KMS-11 (cell line): ENCODE measurements at regions not wholly inside any gene's neighbourhood (a gene's known extent, or its start where the extent isn't known, plus 50 kb on each side); places are given as distances from the start of the nearest gene placed in this dataset.

Experiments
- H2AFZ ChIP-seq: fragments of 200-600 bp; sonication (generic); 2 replicates; pipeline ENCODE4 v1.6.1; 2016; ENCODE audit warnings: antibody characterized with exemption, mixed run types, low read depth
- H3K27ac ChIP-seq: fragments of 200-600 bp; sonication (generic); 2 replicates; pipeline ENCODE4 v1.6.1; 2016; ENCODE audit warnings: mild to moderate bottlenecking, mixed run types
- H3K27me3 ChIP-seq: fragments of 200-600 bp; sonication (generic); 2 replicates; pipeline ENCODE4 v1.6.1; 2017; ENCODE audit warnings: mild to moderate bottlenecking, low read depth, mixed run types, moderate library complexity; ENCODE audit not compliant: insufficient read depth
- H3K36me3 ChIP-seq: fragments of 200-600 bp; sonication (generic); 2 replicates; pipeline ENCODE4 v1.6.1; 2017; ENCODE audit warnings: mild to moderate bottlenecking, mixed run types; ENCODE audit not compliant: insufficient read depth
- H3K4me1 ChIP-seq: fragments of 200-600 bp; sonication (generic); 2 replicates; pipeline ENCODE4 v1.6.1; 2016; ENCODE audit warnings: mild to moderate bottlenecking, low read depth, mixed run types; ENCODE audit not compliant: poor library complexity, severe bottlenecking
- H3K4me2 ChIP-seq: fragments of 200-600 bp; sonication (generic); 2 replicates; pipeline ENCODE4 v1.7.0; 2016; ENCODE audit warnings: mild to moderate bottlenecking, mixed run types
- H3K4me3 ChIP-seq: fragments of 200-600 bp; sonication (generic); IDR thresholded peaks from 2 replicates; pipeline ENCODE4 v1.6.1; 2017; ENCODE audit warnings: low read depth, low read length, mixed read lengths; ENCODE audit not compliant: insufficient read depth
- H3K79me2 ChIP-seq: fragments of 200-600 bp; sonication (generic); 2 replicates; pipeline ENCODE4 v1.6.1; 2016; ENCODE audit warnings: low read depth, mixed run types; ENCODE audit not compliant: insufficient read depth
- H3K9ac ChIP-seq: fragments of 200-600 bp; sonication (generic); 2 replicates; pipeline ENCODE4 v1.6.1; 2016; ENCODE audit warnings: mild to moderate bottlenecking, mixed run types
- H4K20me1 ChIP-seq: fragments of 200-600 bp; sonication (generic); 2 replicates; pipeline ENCODE4 v1.6.1; 2016; ENCODE audit warnings: mild to moderate bottlenecking, mixed run types; ENCODE audit not compliant: insufficient read depth
- TF ChIP-seq, protein P1 (sequence below): fragments of 200-600 bp; sonication (generic); conservative IDR thresholded peaks from 2 replicates; pipeline ENCODE4 v1.6.1; 2017; ENCODE audit warnings: low read depth, mild to moderate bottlenecking, antibody characterized with exemption, low read length, moderate library complexity, mixed read lengths

DNA sequence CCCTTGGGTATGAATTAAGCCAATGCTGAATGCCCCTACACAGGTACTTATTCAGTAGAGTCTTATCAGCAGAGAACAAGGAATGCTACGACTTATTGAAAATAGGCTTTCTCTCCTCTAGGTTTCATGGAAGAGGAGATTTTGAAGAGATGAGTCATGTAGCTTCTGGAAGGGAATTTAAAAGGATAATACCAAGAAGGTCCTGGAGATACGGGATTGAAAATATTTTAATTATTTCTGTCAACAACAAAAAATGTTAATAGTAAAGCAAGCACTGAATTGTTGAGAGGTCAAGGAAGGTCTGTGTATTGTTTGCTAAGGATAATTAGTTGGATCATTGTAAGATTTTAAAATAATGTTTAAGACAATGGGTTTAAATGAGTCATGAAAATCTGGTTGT is 293.0 kb upstream of the SPHKAP start:
- H3K79me2 ChIP-seq: no peaks in the 10 kb centered on the region
- H3K27ac ChIP-seq: no peak overlapping the region
- no peaks in the 10 kb centered on the region for H3K4me1 ChIP-seq

DNA sequence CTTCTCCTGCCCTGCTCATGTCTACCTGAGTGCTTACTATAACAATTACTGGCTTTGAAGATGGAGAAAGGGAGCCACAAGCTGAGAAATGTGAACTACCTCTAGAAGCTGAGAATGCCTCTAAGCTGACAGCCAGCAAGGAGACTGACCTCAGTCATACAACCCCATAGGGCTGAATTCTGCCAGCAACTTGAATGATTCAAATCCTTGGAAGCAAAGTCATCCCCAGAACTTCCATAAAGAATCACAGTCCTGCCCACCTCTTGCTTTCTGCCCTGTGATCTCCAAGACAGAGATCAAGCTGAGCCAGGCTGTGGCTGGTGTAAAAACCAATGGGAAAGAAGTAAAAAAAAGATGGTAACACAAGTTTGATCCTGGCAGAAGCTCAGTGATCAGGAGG is 288.2 kb upstream of the SPHKAP start:
- TF ChIP-seq, protein P1, sequence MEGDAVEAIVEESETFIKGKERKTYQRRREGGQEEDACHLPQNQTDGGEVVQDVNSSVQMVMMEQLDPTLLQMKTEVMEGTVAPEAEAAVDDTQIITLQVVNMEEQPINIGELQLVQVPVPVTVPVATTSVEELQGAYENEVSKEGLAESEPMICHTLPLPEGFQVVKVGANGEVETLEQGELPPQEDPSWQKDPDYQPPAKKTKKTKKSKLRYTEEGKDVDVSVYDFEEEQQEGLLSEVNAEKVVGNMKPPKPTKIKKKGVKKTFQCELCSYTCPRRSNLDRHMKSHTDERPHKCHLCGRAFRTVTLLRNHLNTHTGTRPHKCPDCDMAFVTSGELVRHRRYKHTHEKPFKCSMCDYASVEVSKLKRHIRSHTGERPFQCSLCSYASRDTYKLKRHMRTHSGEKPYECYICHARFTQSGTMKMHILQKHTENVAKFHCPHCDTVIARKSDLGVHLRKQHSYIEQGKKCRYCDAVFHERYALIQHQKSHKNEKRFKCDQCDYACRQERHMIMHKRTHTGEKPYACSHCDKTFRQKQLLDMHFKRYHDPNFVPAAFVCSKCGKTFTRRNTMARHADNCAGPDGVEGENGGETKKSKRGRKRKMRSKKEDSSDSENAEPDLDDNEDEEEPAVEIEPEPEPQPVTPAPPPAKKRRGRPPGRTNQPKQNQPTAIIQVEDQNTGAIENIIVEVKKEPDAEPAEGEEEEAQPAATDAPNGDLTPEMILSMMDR: no peak
- H3K4me1 ChIP-seq: no peaks in the 10 kb centered on the region
- H3K9ac ChIP-seq: no peak overlapping the region
- H3K4me2 ChIP-seq: no peak overlapping the region
- H3K79me2 ChIP-seq: no peaks in the 10 kb centered on the region
- no peaks in the 10 kb centered on the region for H3K36me3 ChIP-seq
- no peak overlapping the region for H3K4me3 ChIP-seq
- H3K27ac ChIP-seq: no peak overlapping the region
- no peak overlapping the region for H2AFZ ChIP-seq
- H3K27me3 ChIP-seq: no peaks in the 10 kb centered on the region
- H4K20me1 ChIP-seq: no peaks in the 10 kb centered on the region

More for the DNA sequence above, 293.0 kb upstream of the SPHKAP start:
- no peak overlapping the region for H3K4me3 ChIP-seq
- no peak overlapping the region for H3K9ac ChIP-seq
- TF ChIP-seq, protein P1: no peak
- H3K27me3 ChIP-seq: no peaks in the 10 kb centered on the region
- no peaks in the 10 kb centered on the region for H4K20me1 ChIP-seq
- H3K4me2 ChIP-seq: no peak overlapping the region
- H2AFZ ChIP-seq: no peak overlapping the region
- H3K36me3 ChIP-seq: no peaks in the 10 kb centered on the region

DNA sequence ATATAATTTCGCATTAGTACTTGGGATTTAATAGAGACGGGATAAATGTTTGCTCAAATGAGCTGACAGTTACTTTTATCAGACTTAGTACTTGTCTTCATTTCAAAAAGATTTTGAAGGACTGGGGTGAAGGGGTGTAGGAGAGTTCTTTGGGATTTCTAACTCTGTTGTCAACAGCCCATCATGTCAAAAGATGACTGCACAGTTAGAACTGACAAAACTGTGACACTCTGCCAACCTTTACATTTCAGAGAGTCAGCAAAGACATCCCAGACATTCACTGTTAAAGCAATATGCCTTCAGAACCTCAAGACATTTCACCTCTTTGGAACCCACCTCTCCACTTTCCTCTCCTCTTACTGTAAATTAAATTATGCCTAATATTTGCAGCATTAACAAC is 285.4 kb upstream of the SPHKAP start:
- H3K27ac ChIP-seq: no peak overlapping the region
- no peaks in the 10 kb centered on the region for H3K27me3 ChIP-seq
- no peaks in the 10 kb centered on the region for H4K20me1 ChIP-seq
- no peaks in the 10 kb centered on the region for H3K79me2 ChIP-seq
- TF ChIP-seq, protein P1: no peak
- no peaks in the 10 kb centered on the region for H3K36me3 ChIP-seq
- H2AFZ ChIP-seq: no peak overlapping the region
- H3K4me2 ChIP-seq: no peak overlapping the region
- no peaks in the 10 kb centered on the region for H3K4me1 ChIP-seq
- no peak overlapping the region for H3K4me3 ChIP-seq
- H3K9ac ChIP-seq: no peak overlapping the region

DNA sequence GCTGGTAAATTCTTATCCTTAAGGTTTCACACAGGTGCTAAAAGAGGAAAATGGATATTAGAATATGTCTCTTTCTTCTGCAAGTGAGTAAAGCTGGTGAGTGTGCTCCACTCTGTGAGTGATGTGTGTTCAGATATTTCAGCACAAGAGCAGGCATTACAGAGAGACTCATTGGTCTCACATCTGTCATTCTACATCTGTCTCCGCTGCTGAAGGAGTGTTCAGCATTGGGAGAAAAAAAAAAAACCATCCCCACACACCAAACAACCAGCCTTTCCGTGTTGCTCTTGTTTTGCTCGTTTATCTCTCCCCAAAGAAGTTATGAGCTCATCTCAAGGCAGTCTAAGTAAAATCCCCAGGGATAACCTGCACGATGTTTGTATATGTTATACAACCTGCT is 283.9 kb upstream of the SPHKAP start:
- Histone ChIP-seq H3K4me2 (no peak overlapping the region), H2AFZ (no peak overlapping the region), H3K27ac (no peak overlapping the region), H4K20me1 (no peaks in the 10 kb centered on the region), H3K27me3 (no peaks in the 10 kb centered on the region), H3K4me3 (no peak overlapping the region), H3K79me2 (no peaks in the 10 kb centered on the region), H3K9ac (no peak overlapping the region), H3K36me3 (no peaks in the 10 kb centered on the region), H3K4me1 (no peaks in the 10 kb centered on the region)
- TF ChIP-seq, protein P1: no peak
